GM23338 (cell line): ENCODE measurements at regions not wholly inside any gene's neighbourhood (a gene's known extent, or its start where the extent isn't known, plus 50 kb on each side); places are given as distances from the start of the nearest gene placed in this dataset.

ENCODE experiments used
- CREB1 ChIP-seq: fragments of 250-450 bp; sonication (Bioruptor Pico); IDR thresholded peaks from 2 replicates; pipeline ENCODE4 v1.5.0; 2020; ENCODE audit warnings: low read depth, mild to moderate bottlenecking, moderate library complexity
- EZH2 ChIP-seq: fragments of 200-600 bp; sonication (generic); IDR thresholded peaks from one replicate; pipeline ENCODE4 v1.8.0; 2017; ENCODE audit warnings: antibody characterized with exemption, mild to moderate bottlenecking, low read depth; ENCODE audit not compliant: unreplicated experiment
- EZH2phosphoT487 ChIP-seq: fragments of 200-600 bp; sonication (generic); IDR thresholded peaks from one replicate; pipeline ENCODE4 v1.8.1; 2018; ENCODE audit warnings: antibody characterized with exemption; ENCODE audit not compliant: unreplicated experiment
- JUNB ChIP-seq: IDR thresholded peaks from one replicate; pipeline ENCODE4 v1.6.1; 2016; ENCODE audit warnings: antibody characterized with exemption; ENCODE audit not compliant: unreplicated experiment
- POLR2AphosphoS5 ChIP-seq: IDR thresholded peaks from 2 replicates; pipeline ENCODE4 v1.6.1; 2016; ENCODE audit warnings: antibody characterized with exemption, low read depth
- ZNF114 ChIP-seq: fragments of 250-450 bp; sonication (Bioruptor Pico); IDR thresholded peaks from 2 replicates; pipeline ENCODE4 v1.5.0; 2020; ENCODE audit warnings: mild to moderate bottlenecking, moderate library complexity
- ZNF331 ChIP-seq: fragments of 250-450 bp; sonication (Bioruptor Pico); IDR thresholded peaks from 2 replicates; pipeline ENCODE4 v1.5.0; 2020; ENCODE audit warnings: low read depth, mild to moderate bottlenecking, moderate library complexity
- TF ChIP-seq, protein P1 (sequence below), 2 experiments: fragments of 200-600 bp in 1 of 2; sonication (generic) in 1 of 2; conservative IDR thresholded peaks; 2 replicates each; pipeline versions ENCODE4 v1.5.1 to v1.6.1; 2016 to 2017; ENCODE audit warnings: antibody characterized with exemption in 2 of 2, low read depth in 2 of 2, mild to moderate bottlenecking in 2 of 2, moderate library complexity in 1 of 2
- TF ChIP-seq, protein P2 (sequence below): IDR thresholded peaks from one replicate; pipeline ENCODE4 v1.6.1; 2018; ENCODE audit warnings: antibody characterized with exemption; ENCODE audit not compliant: unreplicated experiment
- TF ChIP-seq, protein P3 (sequence below): IDR thresholded peaks from 2 replicates; pipeline ENCODE4 v1.6.1; 2016; ENCODE audit warnings: antibody characterized with exemption

DNA sequence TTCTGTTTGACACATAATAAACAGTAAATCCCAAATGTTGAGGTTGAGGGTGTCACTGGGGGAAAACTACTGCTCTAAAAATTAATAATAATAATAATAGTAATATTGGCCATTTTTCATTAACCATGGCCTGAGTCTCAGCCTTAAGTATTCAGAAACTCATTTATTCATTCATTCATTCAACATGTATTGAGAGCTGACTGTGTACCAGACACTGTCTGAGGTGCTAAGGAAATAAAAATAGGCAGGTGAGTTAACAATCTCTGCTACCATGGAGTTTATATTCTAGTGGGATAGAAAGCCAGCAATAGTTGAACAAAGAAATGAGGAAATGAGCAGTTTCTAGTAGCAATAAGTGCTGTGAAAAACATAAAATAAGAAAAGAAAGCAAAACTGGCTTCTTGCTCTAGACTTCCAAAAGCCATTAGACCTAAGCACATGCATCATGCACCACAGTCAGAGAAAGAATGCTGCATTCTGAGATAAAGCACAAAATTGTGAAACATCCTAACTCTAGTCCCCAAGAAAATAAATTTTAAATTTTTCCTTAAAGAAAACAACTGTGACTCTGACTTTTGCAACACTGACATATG lies 278.7 kb downstream of the RCHY1 start:
- TF ChIP-seq, protein P1, sequence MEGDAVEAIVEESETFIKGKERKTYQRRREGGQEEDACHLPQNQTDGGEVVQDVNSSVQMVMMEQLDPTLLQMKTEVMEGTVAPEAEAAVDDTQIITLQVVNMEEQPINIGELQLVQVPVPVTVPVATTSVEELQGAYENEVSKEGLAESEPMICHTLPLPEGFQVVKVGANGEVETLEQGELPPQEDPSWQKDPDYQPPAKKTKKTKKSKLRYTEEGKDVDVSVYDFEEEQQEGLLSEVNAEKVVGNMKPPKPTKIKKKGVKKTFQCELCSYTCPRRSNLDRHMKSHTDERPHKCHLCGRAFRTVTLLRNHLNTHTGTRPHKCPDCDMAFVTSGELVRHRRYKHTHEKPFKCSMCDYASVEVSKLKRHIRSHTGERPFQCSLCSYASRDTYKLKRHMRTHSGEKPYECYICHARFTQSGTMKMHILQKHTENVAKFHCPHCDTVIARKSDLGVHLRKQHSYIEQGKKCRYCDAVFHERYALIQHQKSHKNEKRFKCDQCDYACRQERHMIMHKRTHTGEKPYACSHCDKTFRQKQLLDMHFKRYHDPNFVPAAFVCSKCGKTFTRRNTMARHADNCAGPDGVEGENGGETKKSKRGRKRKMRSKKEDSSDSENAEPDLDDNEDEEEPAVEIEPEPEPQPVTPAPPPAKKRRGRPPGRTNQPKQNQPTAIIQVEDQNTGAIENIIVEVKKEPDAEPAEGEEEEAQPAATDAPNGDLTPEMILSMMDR (conservative IDR thresholded peaks at IDR 0.05; ENCODE audit: low read depth in 2 of 2), result no peak
- TF ChIP-seq POLR2AphosphoS5 (no peak), EZH2 (no peak), ZNF331 (CRISPR knock-in tag) (no peak), ZNF114 (no peak), EZH2phosphoT487 (no peak), CREB1 (CRISPR knock-in tag) (no peak), JUNB (no peak)
- TF ChIP-seq, protein P2, sequence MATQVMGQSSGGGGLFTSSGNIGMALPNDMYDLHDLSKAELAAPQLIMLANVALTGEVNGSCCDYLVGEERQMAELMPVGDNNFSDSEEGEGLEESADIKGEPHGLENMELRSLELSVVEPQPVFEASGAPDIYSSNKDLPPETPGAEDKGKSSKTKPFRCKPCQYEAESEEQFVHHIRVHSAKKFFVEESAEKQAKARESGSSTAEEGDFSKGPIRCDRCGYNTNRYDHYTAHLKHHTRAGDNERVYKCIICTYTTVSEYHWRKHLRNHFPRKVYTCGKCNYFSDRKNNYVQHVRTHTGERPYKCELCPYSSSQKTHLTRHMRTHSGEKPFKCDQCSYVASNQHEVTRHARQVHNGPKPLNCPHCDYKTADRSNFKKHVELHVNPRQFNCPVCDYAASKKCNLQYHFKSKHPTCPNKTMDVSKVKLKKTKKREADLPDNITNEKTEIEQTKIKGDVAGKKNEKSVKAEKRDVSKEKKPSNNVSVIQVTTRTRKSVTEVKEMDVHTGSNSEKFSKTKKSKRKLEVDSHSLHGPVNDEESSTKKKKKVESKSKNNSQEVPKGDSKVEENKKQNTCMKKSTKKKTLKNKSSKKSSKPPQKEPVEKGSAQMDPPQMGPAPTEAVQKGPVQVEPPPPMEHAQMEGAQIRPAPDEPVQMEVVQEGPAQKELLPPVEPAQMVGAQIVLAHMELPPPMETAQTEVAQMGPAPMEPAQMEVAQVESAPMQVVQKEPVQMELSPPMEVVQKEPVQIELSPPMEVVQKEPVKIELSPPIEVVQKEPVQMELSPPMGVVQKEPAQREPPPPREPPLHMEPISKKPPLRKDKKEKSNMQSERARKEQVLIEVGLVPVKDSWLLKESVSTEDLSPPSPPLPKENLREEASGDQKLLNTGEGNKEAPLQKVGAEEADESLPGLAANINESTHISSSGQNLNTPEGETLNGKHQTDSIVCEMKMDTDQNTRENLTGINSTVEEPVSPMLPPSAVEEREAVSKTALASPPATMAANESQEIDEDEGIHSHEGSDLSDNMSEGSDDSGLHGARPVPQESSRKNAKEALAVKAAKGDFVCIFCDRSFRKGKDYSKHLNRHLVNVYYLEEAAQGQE, result no peak
- TF ChIP-seq, protein P3, sequence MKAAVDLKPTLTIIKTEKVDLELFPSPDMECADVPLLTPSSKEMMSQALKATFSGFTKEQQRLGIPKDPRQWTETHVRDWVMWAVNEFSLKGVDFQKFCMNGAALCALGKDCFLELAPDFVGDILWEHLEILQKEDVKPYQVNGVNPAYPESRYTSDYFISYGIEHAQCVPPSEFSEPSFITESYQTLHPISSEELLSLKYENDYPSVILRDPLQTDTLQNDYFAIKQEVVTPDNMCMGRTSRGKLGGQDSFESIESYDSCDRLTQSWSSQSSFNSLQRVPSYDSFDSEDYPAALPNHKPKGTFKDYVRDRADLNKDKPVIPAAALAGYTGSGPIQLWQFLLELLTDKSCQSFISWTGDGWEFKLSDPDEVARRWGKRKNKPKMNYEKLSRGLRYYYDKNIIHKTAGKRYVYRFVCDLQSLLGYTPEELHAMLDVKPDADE, result no peak
